ENCODE measurements at regions not wholly inside any gene's neighbourhood (a gene's known extent, or its start where the extent isn't known, plus 50 kb on each side); places are given as distances from the start of the nearest gene placed in this dataset.
A peak's percentile ranks its signal among the peaks of the same experiment; 100 is the strongest.

DNA sequence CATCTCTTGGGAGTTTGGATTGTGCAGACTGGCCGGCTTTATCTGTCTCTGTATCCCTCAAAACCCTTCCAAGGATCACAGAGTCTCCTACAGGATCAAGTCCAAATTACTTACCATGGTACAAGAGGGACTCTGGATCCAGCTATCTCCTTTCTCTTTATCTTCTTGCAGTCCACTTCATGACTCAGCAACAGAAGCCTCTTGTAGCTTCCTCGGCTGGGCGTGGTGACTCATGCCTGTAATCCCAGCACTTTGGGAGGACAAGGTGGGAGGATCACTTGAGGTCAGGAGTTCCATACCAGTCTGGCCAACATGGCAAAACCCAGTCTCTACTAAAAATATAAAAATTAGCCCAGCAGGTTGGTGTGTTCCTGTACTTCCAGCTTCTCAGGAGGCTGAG lies 189.7 kb downstream of the BCAT1 start:
- peak; percentile 13 for DNase-seq

DNA sequence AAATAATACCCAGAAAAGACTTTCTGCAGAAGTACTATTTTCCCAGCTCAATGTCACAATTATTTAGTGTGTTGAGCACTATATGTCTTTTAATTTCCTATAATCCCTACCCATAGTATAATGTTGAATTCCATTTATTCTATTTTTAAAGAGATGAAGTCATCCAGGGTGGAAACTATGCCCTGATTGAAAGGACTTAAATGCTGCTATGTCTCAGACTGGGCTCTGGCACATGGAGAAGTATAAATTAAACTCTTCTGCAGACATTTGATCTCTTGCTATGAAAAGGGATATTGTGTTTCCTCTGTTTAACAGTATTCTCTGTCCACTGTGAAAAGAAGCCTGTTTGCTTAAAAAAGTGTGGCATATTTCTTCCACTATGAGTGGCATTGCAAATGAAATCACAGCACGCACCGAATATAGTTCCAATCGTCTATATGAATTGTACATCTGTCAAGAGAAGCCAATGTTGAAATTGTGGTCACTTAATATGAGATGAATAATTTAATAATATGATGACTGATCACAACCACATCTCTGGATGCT lies 192.3 kb downstream of the BCAT1 start:
- no peak for DNase-seq

DNA sequence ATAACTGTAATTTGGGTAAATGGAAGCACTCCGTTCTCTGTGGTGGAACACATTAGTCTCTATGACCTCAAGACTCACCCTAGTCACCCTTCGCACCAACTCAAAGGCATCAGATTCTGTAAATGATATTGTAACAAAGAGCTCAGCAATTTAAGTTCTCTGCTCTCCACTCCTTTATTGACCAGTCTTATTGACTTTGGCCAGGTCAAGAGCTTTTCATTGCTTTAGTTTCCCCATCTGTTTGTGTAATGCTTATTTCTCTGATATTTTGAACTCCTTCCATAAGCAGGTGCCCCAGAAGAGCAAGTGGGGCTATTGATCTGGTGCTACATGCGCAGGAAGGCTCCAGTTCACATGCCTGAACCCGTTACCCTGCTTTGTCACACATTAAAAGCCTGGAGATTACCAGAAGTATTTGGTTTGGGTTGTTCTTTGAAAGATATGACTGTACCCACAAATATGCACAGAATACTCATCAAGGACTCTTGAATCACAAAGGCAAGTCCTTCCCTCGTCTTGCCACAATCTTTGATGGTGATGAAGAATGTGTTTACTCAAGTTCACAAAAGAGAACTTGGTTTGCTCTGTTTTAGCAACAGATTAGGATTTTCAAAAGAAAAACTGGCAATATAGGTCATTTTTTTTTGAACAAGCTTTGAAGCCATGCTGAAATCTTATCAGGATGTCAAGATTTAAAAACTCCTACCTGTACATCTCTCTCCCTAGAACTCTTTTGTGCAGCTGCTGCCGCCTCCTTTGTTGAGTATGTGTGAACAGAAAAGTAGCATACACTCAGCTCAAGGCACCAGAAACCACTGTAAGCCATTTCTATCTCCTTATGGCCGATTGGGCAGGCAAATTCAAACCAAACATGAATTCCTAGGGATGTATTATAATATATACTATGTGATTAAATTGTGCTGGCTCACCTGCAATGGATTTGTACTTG lies 193.9 kb downstream of the BCAT1 start:
- DNase-seq = peak; percentile 12

DNA sequence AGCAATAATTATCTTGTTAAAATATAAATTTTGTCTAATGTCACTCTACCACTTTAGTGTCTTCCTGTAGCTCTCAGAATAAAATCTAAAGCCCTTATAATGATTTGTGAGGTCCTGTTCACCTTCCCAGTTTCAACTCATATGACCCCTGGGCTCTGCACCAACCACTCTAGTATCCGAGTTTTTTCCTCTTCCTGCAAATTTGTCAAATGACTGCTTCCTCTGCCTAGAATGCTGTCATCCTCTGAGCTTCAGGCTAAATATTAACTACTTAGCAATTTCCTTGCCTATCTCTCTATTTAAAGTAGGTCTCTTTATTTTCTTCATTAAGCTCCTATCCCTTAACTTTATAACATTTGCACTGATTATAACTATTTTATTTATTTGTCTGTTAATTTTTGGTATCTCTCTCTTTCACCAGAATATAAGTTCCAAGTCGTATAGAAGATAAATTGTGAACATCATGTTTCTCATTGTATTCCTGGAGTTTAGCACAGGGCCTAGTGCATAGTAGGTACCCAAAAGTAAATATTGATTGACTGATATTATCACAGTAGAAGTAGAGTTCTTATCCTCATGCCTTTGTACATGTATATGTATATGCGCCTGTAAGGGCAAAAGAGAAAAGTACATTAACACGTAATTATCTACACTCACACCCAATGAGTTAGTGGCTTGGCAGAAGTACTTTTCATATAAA lies 196.0 kb downstream of the BCAT1 start:
- no peak for DNase-seq

DNA sequence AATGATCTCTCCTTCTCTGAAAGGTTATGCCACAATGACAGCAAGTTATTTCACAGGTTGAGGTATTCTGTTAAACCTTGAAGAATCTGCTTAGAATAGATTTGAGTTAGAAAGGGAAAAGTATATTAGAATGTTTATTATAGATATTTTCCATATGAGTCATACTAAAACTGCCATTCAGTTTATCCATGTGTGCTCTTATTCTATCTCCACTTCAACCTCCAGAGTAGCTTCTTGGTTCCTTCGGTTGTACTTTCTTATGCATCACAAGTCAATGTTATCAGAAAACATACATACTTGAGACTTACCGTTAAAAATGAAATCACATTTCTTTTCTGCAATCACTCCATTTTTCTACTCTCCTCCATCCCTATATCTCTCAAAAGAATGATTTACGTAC lies 197.7 kb downstream of the BCAT1 start:
- no peak for DNase-seq

DNA sequence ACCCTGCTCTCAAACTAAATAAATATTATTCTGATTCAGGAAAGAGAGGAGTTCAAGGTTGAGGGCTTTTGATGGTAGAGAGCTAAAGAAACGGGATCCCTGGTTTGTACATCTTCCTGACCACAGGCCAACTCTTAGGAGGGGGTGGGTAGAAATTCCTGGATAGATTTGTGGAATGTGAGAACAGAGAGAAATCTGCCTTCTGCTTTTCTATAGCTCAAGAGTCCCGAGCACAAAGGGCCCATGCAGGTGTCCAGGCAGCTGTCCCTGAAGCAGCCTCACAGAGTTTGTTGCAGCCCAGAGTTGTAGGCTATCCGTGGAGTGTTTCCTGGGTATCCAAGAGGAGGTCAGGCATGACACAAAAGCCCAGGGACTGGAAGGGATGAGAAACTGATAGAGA lies 198.6 kb downstream of the BCAT1 start:
- DNase-seq = no peak

DNA sequence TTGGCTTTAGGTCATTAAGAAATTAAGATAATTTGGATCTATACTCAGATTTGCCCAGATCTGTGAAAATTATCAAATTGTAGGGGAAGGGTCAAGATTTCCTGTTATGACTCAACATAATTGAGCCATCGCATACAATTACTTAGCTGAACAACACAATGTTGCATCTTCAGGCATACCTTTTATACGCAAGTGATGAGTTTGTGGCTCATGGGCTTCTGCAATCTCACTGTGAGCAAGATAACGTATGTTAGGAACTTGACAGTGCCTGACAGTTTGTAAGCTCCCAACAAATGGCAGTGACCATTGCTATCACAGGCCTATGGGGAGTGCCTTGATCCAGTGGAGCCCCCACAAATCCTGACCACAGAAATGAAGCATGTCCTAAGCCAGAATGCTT lies 199.7 kb downstream of the BCAT1 start:
- no peak for DNase-seq

DNA sequence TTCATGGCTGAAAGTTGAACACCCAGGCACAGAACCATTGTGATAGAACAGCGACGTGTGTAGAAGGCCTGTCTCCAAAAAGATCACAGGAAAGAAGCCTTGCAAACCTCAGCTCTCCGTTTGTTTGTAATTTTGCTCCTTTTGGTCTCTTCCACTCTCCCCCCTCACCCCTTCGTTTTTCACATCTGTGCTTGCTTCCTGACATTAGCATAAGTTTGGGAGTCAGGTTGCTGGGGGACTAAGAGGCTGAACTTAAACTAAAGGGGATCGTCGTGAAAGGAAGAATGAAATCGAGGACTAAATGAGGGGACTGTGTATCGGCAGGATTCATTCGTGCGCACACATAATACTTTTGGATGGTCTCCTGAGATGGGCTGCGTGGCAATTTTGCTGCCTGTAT lies 200.6 kb downstream of the BCAT1 start:
- no peak for DNase-seq

DNA sequence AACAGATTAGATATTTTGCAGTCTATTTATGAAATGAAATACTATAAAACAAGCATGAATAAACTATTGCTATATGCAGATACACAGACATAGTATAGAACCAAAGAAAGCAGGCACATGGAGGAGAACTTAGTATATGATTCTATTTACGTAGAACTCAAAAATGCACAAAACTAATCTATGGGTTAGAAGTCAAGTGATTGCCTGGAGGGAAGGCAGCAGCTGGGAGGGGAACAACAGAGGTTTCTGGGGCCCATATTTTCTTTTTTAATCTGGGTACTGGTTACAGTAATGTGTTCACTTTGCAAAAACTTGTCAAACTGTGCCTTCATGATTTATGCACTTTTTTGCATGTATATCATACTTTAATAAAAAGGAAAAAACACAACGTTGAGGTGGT lies 202.0 kb downstream of the BCAT1 start:
- DNase-seq = no peak

DNA sequence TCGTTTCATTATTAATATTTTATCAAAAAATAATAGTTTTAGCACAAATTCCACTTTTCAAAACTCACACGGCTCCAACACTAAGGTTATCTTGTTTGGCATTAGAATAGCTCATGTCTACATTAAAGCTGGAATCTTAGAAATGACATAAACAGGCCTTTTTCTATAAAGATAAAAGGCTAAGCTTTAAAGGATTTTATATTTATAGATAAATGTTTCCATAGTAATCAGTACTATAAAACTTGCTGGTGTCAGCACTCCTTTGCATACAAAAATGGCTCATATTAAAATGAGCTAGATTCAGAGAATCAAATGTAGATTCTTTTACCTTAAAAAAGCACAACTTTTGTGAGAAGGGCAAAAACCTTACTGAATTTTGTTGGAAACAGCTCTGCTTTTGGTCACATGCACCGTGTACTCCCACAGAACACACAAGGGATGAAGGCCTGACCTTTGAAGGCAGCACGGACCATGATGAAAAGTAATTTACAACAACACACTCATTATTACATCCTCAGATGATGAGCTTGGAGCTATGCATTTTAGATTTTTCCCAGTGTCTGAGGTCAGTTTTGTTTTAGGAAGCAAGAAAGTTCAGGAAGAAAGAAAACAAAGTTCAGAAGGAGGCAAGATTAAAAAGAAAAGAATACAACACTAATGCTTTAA lies 202.8 kb downstream of the BCAT1 start:
- no peak for DNase-seq

DNA sequence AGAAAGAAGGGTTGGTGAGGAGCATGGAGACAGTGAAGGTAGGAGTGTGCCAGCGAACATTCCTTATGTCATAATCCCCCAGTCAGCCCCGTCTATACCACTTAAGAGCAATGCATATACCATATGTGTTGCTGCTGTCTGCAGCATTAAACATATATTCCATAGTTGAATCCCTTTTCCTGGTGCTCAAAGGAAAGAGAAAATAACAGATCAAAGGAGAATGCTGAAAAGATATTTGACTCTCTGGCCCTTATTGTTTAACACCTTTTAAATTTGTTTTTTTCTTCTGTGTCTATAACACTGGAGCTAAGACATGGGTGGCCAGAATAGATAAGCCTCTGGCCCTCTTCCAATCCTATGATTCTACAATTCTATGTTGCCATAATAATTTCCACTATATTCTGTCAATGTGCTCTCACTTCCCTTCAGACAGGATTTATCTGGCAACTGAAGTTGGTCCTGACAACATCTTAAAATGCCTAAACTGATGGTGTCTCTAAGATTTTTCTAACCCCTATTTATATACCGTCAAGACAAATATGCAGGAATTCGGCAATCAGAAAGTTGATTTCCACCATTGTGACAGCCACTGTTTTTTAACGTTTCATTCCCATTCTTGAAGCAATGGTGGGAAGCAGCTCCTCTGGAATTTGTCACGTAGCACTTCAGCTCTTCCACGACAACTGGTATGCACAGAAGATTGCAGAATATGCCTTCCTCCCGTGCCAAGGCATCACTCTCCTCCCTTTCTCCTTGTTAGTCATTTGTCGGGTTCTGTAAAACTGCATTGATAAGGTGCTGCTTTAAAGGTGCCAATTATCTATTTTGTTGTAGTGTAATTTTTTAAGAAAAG lies 204.7 kb downstream of the BCAT1 start:
- DNase-seq = no peak

DNA sequence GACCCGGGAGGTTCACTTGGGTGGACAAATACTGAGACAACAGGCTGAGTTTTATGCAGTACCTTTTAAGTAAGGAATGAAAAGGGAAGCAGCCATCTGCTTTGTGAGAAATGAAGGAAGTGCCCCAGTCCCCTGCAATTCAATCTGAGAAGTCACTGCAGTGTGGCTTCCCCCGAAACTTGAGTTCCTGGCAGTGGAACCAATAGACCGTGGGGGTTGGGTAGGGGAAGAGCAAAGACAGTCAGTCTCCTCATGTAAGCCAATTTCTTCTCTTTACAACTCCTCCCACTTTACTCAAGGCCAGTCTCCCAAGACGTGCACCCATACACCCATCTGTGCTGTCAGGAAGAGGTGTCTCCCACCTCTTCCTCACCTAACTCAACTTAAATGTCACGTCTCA lies 206.5 kb downstream of the BCAT1 start:
- no peak for DNase-seq

DNA sequence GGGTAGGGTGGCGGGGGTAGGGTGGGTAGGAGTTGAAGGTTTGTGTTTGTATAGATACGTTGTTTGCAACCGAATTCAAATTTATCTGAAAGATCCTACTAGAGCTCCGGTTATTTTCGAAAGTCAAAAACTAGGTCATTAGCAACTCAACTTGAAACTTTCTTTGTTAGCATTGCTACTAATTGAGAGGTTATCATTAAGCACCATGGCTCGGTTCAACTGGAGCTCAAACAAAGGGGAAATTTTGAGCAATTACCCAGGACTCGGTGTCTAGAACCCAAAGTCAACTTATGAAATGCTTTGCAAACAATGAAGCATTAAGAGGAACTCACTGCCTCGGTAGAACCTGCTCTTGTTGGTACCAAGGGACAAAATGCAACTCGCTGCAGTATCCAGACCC lies 207.7 kb downstream of the BCAT1 start:
- DNase-seq = no peak

DNA sequence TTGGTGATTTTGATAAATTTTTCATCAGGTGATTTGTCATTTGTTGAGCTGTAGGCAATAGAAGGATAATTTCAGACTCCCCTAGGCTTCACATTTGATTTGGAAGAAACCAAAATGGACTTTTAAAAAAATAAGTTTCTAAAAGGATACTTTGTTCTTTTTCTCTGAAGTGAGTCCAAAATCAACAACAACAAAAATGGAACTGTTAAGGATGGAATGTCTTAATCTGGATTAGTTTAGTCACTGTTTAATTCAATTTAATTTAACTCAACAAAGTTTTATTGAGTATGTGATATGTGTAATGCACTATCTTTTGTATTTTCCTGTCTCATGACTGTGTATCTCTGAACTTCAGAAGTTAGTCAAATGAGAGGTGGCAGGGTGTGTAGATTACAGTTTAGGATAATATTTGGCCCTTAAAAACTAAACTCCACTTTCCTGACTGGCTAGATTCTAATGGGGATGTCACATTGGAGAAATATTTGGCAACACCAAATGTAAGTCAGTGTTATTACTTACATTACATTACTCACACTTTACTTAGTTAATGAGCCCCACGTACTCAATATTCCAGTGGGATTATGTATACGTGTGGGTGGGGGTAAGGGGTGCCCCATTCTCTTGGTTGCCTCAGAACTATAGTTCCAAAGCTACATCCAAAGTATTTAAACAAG lies 209.7 kb downstream of the BCAT1 start:
- DNase-seq = no peak

DNA sequence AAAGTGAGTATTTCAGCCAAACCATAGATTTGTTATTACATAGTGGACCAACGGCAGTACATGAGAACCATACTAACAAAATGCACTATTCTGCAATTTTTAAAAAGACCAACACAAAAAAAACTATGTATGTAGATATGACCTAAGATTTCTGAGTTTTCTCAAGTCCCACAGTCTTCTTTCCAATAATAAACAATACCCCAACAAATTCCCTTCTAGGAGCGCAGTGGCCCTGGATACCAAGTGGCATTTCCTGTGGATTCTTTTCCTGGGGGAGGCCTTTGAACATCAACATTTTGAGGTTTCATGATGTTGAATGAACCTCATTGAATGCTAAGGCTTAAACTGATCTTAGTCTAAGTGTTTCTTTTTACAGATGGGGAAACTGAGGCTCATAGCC lies 210.5 kb downstream of the BCAT1 start:
- no peak for DNase-seq

DNA sequence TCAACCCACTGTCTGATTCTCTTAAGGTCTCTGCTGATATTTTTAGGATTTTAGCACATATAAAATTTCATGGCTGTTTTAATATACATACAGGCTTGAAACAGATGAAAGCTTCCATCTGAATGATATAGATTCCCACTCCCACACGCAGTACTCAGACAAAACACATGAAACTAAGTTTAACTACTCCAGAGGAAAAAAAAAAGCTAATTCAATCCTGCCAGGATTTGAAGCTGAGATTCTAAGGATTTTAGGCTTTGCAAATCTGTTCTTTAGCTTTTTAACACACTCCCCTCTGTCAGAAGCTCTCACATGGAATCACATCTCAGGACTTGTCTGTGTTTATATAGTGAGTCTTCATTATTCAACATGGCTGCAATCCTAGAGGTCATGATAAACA lies 217.3 kb downstream of the BCAT1 start:
- no peak for DNase-seq

DNA sequence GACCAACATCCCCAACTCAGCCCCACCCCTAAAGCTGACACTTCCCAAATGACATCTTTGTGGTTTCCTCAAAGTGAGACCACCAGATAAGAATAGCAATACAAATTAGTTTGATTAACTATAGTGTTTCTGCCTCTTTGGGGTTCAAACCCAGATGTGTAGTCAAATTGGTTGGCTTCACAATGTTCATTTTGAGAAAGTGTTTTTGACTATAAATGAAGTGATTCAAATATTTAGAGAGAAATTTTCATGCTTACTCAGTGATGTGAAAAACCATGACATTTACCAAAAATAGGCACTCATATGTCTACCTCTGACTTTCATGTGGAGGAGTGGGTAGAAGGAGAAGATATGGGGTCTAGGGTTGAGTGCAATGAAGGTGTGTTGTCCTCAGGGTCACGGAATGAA lies 218.4 kb downstream of the BCAT1 start:
- DNase-seq = no peak

DNA sequence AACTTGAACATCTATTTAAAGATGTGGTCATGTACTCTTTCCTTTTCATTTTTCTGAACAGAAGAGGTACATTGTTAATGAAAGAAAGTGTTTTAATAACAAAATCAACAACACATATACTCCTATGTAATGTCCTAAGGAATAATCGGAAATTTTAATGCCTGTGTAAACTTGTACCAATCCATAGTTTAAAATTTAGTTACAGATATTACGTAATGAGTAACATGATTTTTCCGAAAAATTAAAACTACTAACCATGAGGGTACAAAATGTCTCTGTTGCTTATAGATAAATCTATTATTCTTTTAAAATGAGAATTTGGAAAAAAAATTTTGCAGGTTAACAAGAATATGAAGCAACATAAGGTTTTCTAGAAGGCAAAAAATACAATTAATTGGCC lies 220.1 kb downstream of the BCAT1 start:
- DNase-seq = no peak

DNA sequence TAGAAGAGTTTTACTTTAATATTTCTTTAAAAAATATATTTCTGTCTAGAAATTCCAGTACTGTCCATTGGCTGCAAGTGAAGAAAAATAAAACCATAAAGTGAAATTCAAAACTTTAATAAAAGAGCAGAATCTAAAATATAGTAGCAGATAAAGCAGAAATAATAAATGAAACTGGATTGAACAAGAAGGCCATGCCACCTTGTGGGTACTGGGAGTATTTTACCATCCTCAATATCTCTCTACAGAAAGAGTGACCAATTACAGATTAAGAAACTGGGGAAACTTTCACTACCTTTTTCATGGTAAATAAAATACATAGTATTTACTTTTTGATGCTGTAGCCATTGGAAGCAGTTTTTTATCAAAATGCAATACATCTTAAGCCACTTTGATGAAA lies 220.5 kb downstream of the BCAT1 start:
- DNase-seq = no peak

DNA sequence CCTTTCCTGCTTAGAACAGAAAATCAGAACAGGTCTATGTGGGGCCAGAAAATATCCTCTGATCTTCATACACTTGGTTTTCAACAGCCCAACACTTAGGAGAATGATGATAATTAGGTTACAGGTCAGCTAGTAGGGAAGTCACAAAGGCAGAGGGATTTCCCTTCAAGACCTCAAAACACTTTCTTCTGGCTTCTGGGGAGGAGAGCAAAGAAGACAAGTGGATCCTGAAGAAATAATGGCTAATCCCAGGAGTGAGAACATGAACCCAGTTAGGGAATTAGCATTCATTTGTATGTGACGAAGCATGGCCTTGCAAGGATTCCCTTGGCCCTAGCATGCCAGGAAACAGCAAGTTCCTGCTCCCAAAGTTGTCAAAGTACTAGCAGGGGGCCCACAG lies 223.3 kb downstream of the BCAT1 start:
- no peak for DNase-seq

DNA sequence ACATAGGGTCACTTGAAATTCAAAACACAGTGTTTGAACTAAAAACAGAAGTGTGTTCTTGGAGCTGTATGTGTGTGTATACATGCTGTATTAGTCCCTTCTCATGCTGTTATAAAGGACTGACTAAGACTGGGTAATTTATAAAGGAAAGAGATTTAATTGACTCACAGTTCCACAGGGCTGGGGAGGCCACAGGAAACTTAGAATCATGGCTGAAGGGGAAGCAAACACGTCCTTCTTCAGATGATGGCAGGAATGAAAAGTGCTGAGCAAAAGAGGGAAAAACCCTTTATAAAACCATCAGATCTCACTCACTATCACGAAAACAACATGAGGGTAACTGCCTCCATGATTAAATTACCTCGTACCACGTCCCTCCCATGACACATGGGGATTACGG lies 224.1 kb downstream of the BCAT1 start:
- DNase-seq = no peak

DNA sequence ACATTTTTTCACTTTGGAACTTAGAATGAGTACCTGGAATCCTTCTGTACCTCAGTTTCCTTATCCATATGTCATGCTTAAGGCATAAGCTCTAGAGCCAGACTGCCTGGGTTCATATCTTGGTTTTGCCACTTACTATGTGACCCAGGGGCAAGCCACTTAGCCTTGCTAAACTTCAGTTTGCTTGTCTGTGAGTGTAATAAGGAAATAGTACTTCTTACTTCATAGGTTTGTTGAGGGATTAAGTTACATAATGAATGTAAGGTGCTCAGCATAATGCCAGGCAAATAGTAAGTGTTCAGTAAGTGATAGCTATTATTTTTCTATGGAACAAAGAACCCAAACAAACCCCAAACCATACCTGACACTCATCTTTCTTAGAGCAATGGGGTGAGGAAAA lies 225.1 kb downstream of the BCAT1 start:
- DNase-seq = no peak
